Upper lobe of right lung (tissue), 1 donor: ENCODE measurements at regions not wholly inside any gene's neighbourhood (a gene's known extent, or its start where the extent isn't known, plus 50 kb on each side); places are given as distances from the start of the nearest gene placed in this dataset.

Source experiments
- ATAC-seq: fragments of 200-7000 bp; cut with Tn5 transposase; one replicate; pipeline ENCODE4 v1.9.1; 2020; ENCODE audit warnings: mild to moderate bottlenecking, moderate library complexity
- DNase-seq: peaks from one replicate; pipeline ENCODE4 v3.0.0-alpha.2; 2020
- H3K27ac ChIP-seq: fragments of 200-600 bp; one replicate; pipeline ENCODE4 v1.8.0; 2022
- H3K27me3 ChIP-seq: fragments of 200-600 bp; one replicate; pipeline ENCODE4 v1.8.0; 2022; ENCODE audit warnings: mild to moderate bottlenecking
- H3K36me3 ChIP-seq: fragments of 200-600 bp; one replicate; pipeline ENCODE4 v1.8.0; 2022
- H3K4me1 ChIP-seq: fragments of 200-600 bp; one replicate; pipeline ENCODE4 v1.8.0; 2022
- H3K4me3 ChIP-seq: fragments of 200-600 bp; one replicate; pipeline ENCODE4 v1.8.0; 2022; ENCODE audit warnings: mild to moderate bottlenecking
- H3K9me3 ChIP-seq: fragments of 200-600 bp; one replicate; pipeline ENCODE4 v1.8.0; 2022
- intact Hi-C: fragments of 100-400 bp; cut with DNase I; formaldehyde crosslinking; loops from one replicate; pipeline ENCODE4 v1.11.0; 2022
- TF ChIP-seq, protein P1 (sequence below): fragments of 200-600 bp; IDR thresholded peaks from one replicate; pipeline ENCODE4 v1.8.0; 2022; ENCODE audit warnings: antibody characterized with exemption
- donor health status: DM: no; HTN: yes; CAD: no; lungs with severe emphysema.

DNA sequence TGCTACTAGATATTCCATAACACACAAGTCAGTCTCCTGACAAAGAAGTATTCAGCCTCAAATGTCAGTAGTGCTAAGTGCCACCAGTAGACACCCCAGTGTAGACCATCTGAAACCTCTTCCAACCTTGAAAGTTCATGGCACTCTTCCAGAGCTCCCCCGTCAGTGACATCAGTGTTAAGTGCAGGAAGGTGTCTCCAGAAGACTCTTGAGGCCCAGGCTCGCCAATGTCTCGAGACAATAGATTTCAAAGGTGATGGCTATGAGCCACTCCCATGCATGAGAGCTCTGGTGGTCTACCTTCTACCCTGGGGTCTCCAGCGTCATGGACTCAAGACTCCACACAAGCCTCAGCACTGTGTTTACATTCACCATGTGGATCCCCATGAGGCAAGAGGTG is 183.8 kb downstream of the SMAD2 start:
- Histone ChIP-seq H3K4me3 (no peak overlapping the region), H3K27me3 (peaks cover 10% of the 10 kb centered on the region), H3K27ac (no peak overlapping the region), H3K9me3 (no peaks in the 10 kb centered on the region), H3K36me3 (no peaks in the 10 kb centered on the region), H3K4me1 (no peaks in the 10 kb centered on the region)
- TF ChIP-seq, protein P1, sequence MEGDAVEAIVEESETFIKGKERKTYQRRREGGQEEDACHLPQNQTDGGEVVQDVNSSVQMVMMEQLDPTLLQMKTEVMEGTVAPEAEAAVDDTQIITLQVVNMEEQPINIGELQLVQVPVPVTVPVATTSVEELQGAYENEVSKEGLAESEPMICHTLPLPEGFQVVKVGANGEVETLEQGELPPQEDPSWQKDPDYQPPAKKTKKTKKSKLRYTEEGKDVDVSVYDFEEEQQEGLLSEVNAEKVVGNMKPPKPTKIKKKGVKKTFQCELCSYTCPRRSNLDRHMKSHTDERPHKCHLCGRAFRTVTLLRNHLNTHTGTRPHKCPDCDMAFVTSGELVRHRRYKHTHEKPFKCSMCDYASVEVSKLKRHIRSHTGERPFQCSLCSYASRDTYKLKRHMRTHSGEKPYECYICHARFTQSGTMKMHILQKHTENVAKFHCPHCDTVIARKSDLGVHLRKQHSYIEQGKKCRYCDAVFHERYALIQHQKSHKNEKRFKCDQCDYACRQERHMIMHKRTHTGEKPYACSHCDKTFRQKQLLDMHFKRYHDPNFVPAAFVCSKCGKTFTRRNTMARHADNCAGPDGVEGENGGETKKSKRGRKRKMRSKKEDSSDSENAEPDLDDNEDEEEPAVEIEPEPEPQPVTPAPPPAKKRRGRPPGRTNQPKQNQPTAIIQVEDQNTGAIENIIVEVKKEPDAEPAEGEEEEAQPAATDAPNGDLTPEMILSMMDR: no peak
- intact Hi-C loops: no loop called here
- ATAC-seq (no peak), DNase-seq (no peak)

DNA sequence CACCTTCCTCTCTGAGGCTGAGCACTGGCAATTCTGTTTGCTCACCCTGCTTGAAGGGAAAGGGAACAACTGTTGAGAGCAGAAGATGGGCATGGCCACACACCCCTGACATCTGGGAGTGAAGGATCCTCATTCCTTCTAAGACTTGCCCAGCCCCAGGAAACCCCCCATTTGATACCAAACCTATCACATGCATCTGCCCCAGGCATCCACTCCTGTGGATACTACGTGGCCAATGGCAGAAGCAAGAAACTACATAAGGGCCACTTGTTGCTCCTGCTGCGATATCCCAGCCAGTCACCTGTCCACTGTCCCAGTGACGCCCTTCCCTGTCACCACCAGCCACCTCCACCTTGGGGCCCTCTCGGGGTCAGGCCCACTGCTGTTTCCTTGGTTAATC is 185.2 kb downstream of the SMAD2 start:
- no peak overlapping the region for H3K4me3 ChIP-seq
- no peak overlapping the region for H3K27ac ChIP-seq
- intact Hi-C loops: no loop called here
- H3K9me3 ChIP-seq: no peaks in the 10 kb centered on the region
- no peak for ATAC-seq
- no peaks in the 10 kb centered on the region for H3K36me3 ChIP-seq
- TF ChIP-seq, protein P1: no peak
- DNase-seq: no peak
- H3K27me3 ChIP-seq: peaks cover 10% of the 10 kb centered on the region
- H3K4me1 ChIP-seq: no peaks in the 10 kb centered on the region

DNA sequence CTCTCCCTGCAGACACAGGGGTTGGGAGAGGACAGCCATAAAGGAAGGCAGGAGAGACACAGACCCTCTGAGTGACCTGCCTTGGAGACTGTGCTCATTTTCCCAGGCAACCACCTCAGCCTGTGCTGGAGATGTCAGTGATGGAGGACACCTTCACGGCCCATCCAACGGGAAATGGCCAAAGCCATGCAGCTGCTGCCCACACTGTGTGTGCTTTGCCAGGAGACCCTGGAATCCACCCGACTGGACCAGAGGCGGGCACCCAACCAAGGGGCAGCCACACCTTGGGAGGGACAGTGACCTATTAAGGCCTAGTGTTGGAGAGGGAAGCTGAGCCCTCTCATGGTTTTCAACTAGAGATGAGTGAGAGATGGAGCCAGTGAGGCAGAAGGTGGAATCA is 192.5 kb downstream of the SMAD2 start:
- no peaks in the 10 kb centered on the region for H3K9me3 ChIP-seq
- TF ChIP-seq, protein P1: no peak
- no peak for ATAC-seq

DNA sequence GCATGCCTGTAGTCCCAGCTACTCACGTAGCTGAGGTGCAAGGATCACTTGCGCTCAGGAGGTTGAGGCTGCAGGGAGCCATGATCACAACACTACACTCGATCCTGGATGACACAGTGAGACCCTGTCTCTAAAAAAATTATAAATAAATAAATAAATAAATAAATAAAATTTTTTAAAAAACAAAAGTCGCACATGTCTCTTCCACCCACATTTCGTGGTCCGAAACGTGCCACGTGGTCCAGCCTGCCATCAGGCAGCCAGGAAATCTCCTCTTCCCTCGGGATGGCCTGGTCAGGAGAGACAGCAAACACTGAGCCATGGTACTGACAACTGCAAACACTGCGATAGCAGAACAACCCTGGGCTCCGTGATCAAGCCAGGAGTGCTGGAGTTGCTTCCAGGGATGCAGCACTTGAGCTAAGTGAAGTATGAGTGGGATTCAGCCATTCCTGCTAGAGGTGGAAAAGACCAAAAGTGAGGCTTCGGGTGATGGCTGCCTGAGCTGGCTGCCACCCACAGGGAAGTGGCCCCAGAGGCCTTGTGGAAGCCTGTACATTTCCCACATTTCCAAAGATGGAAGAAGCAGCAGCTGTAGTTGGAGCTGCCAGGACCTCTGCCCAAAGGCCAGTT is 193.1 kb downstream of the SMAD2 start:
- no peaks in the 10 kb centered on the region for H3K4me1 ChIP-seq
- no peak overlapping the region for H3K4me3 ChIP-seq
- TF ChIP-seq, protein P1: no peak
- no peaks in the 10 kb centered on the region for H3K36me3 ChIP-seq
- ATAC-seq: no peak
- H3K27ac ChIP-seq: no peak overlapping the region
- no peaks in the 10 kb centered on the region for H3K9me3 ChIP-seq
- no peak for DNase-seq
- no peaks in the 10 kb centered on the region for H3K27me3 ChIP-seq
- intact Hi-C loops: no loop called here

More for the DNA sequence above, 192.5 kb downstream of the SMAD2 start:
- Histone ChIP-seq H3K4me3 (no peak overlapping the region), H3K4me1 (no peaks in the 10 kb centered on the region), H3K36me3 (no peaks in the 10 kb centered on the region), H3K27me3 (no peaks in the 10 kb centered on the region), H3K27ac (no peak overlapping the region)
- DNase-seq: no peak
- intact Hi-C loops: no loop called here

DNA sequence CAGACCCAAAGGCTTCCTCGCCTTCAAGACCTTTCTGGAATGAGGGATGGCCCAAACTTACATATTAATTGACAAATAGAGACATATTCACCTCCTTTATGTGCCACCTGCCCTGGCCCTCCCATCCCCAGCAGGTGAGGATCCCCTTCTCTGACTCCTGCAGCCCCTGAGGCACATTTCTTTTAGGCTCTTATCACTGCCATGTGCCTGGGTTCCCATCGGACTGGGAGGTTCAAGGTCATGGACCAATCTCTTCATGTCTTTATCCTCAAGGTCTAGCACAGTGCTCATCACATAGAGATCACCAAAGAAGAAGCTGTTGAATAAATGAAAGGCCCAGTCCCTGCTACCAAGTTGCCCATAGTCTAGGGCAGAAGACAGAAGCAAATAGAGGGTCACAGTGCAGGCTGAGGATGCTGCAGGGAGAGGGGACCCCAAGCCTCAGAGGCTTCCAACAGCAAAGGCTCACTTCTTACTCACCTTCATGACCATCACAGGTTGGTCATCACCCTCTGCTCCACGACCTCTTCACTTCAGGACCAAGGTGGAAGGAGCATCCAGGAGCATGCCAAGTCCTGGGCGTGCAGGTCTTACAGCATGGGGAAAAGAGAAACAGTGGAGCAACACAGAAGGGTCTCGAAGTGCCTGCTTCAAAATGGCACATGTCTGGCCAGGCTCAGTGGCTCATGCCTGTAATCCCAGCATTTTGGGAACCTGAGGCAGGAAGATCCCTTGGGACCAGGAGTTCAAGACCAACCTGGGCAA is 193.9 kb downstream of the SMAD2 start:
- DNase-seq (no peak), ATAC-seq (no peak)
- no peaks in the 10 kb centered on the region for H3K36me3 ChIP-seq
- TF ChIP-seq, protein P1: no peak
- H3K4me3 ChIP-seq: no peak overlapping the region
- H3K27me3 ChIP-seq: no peaks in the 10 kb centered on the region
- intact Hi-C loops: no loop called here
- no peak overlapping the region for H3K27ac ChIP-seq
- no peaks in the 10 kb centered on the region for H3K9me3 ChIP-seq
- no peaks in the 10 kb centered on the region for H3K4me1 ChIP-seq
